Right lobe of liver (tissue), 6 donors: ENCODE measurements at regions not wholly inside any gene's neighbourhood (a gene's known extent, or its start where the extent isn't known, plus 50 kb on each side); places are given as distances from the start of the nearest gene placed in this dataset.

Source experiments
- ATAC-seq, 4 donors: fragments of 200-7000 bp; cut with Tn5 transposase; one replicate each; pipeline ENCODE4 v1.9.1; 2020; ENCODE audit warnings: mild to moderate bottlenecking in 4 of 4, moderate library complexity in 4 of 4
- DNase-seq, 3 donors: peaks; one replicate each; pipeline ENCODE4 v3.0.0-alpha.2; 2020
- H3K27ac ChIP-seq, 3 donors: fragments of 200-600 bp; one replicate each; pipeline ENCODE4 v1.8.0; 2022
- H3K27me3 ChIP-seq, 2 donors: fragments of 200-600 bp; one replicate each; pipeline ENCODE4 v1.8.0; 2022
- H3K36me3 ChIP-seq, 4 donors: fragments of 200-600 bp; sonication (generic) in 1 of 4; one replicate each; pipeline versions ENCODE4 v1.5.1 to v1.8.0; 2017 to 2022; ENCODE audit warnings: control low read depth in 1 of 4
- H3K4me1 ChIP-seq, 4 donors: fragments of 200-600 bp; sonication (generic) in 1 of 4; one replicate each; pipeline versions ENCODE4 v1.5.1 to v1.8.0; 2017 to 2022; ENCODE audit warnings: control low read depth in 1 of 4
- H3K4me3 ChIP-seq, 3 donors: fragments of 200-600 bp; one replicate each; pipeline ENCODE4 v1.8.0; 2022
- H3K9me3 ChIP-seq, 4 donors: fragments of 200-600 bp; sonication (generic) in 1 of 4; one replicate each; pipeline versions ENCODE4 v1.5.1 to v1.8.0; 2017 to 2022; ENCODE audit warnings: control low read depth in 1 of 4
- CTCF ChIP-seq, 4 donors: fragments of 200-600 bp in 3 of 4; fragments of 450-650 bp in 1 of 4; IDR thresholded peaks; one replicate each; pipeline versions ENCODE4 v1.5.1 to v1.8.0; 2016 to 2022; ENCODE audit warnings: antibody characterized with exemption in 4 of 4, mild to moderate bottlenecking in 2 of 4
- POLR2A ChIP-seq: fragments of 450-650 bp; IDR thresholded peaks from one replicate; pipeline ENCODE4 v1.6.1; 2017; ENCODE audit warnings: antibody characterized with exemption, mild to moderate bottlenecking
- WGBS: methylation state at CpG from one replicate; pipeline ENCODE4 v1.1.6; 2018; ENCODE audit warnings: low coverage, low lambda C conversion rate; ENCODE audit not compliant: insufficient coverage; ENCODE audit errors: missing lambda C conversion rate; 5-methylcytosine and 5-hydroxymethylcytosine counted together
- intact Hi-C, 2 donors: fragments of 100-400 bp; cut with DNase I; formaldehyde crosslinking; loops; one replicate each; pipeline versions ENCODE4 v1.11.2 to v1.14.1; 2022
- donor health status: DM: no; HTN: yes; CAD: no.
- donor health status: DM: no; HTN: no; CAD: no.
- donor health status: DM: no; HTN: no; CAD: no.
- donor health status: DM: no; HTN: yes; CAD: no.
- donor health status: DM: no; HTN: yes; CAD: no.

GRCh38 chrX:39204945-39205344 lies 403.7 kb downstream of the MID1IP1 start:
- no peak overlapping the region for H3K4me3 ChIP-seq
- DNase-seq: no peak
- no peaks in the 10 kb centered on the region for H3K27me3 ChIP-seq
- ATAC-seq: no peak
- 25% methylated on average over 1 of the region's 1 CpG for WGBS
- H3K36me3 ChIP-seq: no peaks in the 10 kb centered on the region
- intact Hi-C loops: no loop called here
- TF ChIP-seq CTCF (IDR thresholded peaks at IDR 0.05): no peak
- TF ChIP-seq POLR2A: no peak
- H3K9me3 ChIP-seq: no peaks in the 10 kb centered on the region
- peaks cover 0 to 6% (median 0%) of the 10 kb centered on the region in 4 donors for H3K4me1 ChIP-seq
- H3K27ac ChIP-seq: no peak overlapping the region

DNA sequence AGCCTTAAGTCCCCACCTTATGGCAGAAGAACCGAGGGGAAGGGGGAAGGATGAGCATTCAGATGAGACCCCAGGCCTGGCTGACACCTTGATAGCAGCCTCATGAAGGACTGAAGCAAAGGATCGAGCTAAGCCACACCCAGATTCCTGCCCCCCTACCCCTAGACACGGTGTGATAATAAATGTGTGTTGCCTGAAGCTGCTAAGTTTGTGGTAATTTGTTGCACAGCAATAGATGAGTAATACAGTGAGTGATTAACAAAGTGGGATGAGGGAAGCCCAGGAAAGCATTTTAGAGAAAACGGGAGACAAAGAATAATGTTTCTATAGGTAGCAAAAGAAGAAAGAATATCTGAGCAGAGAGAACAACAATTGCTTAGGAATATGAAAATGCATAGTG lies 404.2 kb downstream of the MID1IP1 start:
- H3K27ac ChIP-seq: no peak overlapping the region
- H3K27me3 ChIP-seq: no peaks in the 10 kb centered on the region
- intact Hi-C loops: no loop called here
- peaks cover 0 to 6% (median 0%) of the 10 kb centered on the region in 4 donors for H3K4me1 ChIP-seq
- H3K36me3 ChIP-seq: no peaks in the 10 kb centered on the region
- 54% methylated on average over 4 of the region's 4 CpGs for WGBS
- H3K9me3 ChIP-seq: no peaks in the 10 kb centered on the region
- DNase-seq (no peak), ATAC-seq (no peak)
- TF ChIP-seq POLR2A (no peak), CTCF (IDR thresholded peaks at IDR 0.05) (no peak)
- H3K4me3 ChIP-seq: no peak overlapping the region

GRCh38 chrX:39206399-39207145 lies 405.3 kb downstream of the MID1IP1 start:
- no peaks in the 10 kb centered on the region for H3K27me3 ChIP-seq
- H3K36me3 ChIP-seq: no peaks in the 10 kb centered on the region
- DNase-seq (peak in 1 of 3 donors; percentile 21), ATAC-seq (peak in 1 of 4 donors; percentile 56)
- no peak for TF ChIP-seq POLR2A
- WGBS: 46% methylated on average over 4 of the region's 4 CpGs
- H3K27ac ChIP-seq: no peak overlapping the region
- H3K4me3 ChIP-seq: no peak overlapping the region
- intact Hi-C loops: no loop called here
- H3K9me3 ChIP-seq: no peaks in the 10 kb centered on the region
- peaks cover 0 to 6% (median 0%) of the 10 kb centered on the region in 4 donors for H3K4me1 ChIP-seq

DNA sequence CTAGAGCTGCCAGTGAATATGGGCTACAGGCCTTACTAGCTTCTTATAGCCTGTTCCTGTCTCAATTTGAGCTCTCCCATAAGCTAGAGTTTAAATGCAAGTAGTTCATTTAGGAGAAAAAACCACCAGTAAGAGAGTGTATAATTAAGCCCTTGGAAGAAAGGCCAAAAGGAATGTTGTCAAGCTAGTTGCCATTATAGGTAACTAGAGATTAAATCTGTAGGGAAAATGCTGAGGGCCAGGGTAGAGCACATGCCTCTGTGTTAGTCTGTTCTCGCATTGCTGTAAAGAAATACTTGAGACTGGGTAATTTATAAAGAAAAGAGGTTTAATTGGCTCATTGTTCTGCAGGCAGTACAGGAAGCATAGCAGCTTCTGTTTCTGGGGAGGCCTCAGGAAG lies 410.2 kb downstream of the MID1IP1 start:
- Histone ChIP-seq H3K27me3 (no peaks in the 10 kb centered on the region), H3K4me3 (no peak overlapping the region), H3K36me3 (no peaks in the 10 kb centered on the region), H3K27ac (no peak overlapping the region), H3K9me3 (no peaks in the 10 kb centered on the region), H3K4me1 (peaks cover 0 to 6% (median 0%) of the 10 kb centered on the region in 4 donors)
- WGBS: 13% methylated on average over 1 of the region's 1 CpG
- ATAC-seq (no peak), DNase-seq (no peak)
- TF ChIP-seq POLR2A (no peak), CTCF (IDR thresholded peaks at IDR 0.05) (no peak)
- intact Hi-C loops: no loop called here

DNA sequence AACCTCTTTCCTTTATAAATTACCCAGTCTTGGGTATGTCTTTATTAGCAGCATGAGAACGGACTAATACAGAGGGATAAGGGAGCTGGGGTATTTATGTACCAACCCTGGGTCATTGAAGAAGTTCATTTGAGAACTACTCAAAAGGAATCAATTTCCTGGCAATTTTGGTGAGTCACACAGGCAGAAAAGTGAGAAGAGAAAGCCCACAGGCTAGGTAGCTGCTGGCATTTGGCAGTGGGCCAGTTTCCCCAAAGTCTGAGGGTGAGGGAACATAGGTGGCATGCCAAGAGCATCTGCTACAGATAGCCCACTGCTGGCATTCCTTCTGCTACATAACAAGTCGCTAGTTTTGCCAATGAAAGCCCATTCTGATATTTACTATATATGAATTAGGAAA lies 411.2 kb downstream of the MID1IP1 start:
- 27% methylated on average over 2 of the region's 2 CpGs for WGBS
- intact Hi-C loops: no loop called here

More for the DNA sequence above, 411.2 kb downstream of the MID1IP1 start:
- H3K4me3 ChIP-seq: no peak overlapping the region
- no peaks in the 10 kb centered on the region for H3K9me3 ChIP-seq
- DNase-seq (no peak), ATAC-seq (no peak)
- H3K27me3 ChIP-seq: no peaks in the 10 kb centered on the region
- no peak for TF ChIP-seq CTCF (IDR thresholded peaks at IDR 0.05)
- no peak for TF ChIP-seq POLR2A
- H3K36me3 ChIP-seq: no peaks in the 10 kb centered on the region
- H3K4me1 ChIP-seq: peaks cover 0 to 6% (median 0%) of the 10 kb centered on the region in 4 donors
- no peak overlapping the region for H3K27ac ChIP-seq
